Osteocyte (in vitro differentiated cells): ENCODE measurements at regions not wholly inside any gene's neighbourhood (a gene's known extent, or its start where the extent isn't known, plus 50 kb on each side); places are given as distances from the start of the nearest gene placed in this dataset.

Source experiments
- DNase-seq: peaks from one replicate; pipeline ENCODE4 v3.0.0; 2021; ENCODE audit warnings: mixed read lengths; ENCODE audit not compliant: unreplicated experiment; ENCODE audit errors: extremely low spot score
- H3K27ac Mint-ChIP-seq: one replicate; pipeline ENCODE4 v1.8.0; 2021; ENCODE audit warnings: mild to moderate bottlenecking, mixed read lengths; ENCODE audit not compliant: unreplicated experiment
- H3K27me3 Mint-ChIP-seq: one replicate; pipeline ENCODE4 v1.8.0; 2021; ENCODE audit warnings: mixed read lengths; ENCODE audit not compliant: unreplicated experiment
- H3K36me3 Mint-ChIP-seq: one replicate; pipeline ENCODE4 v1.8.0; 2021; ENCODE audit warnings: mixed read lengths; ENCODE audit not compliant: unreplicated experiment
- H3K4me1 Mint-ChIP-seq: one replicate; pipeline ENCODE4 v1.8.0; 2021; ENCODE audit warnings: mixed read lengths; ENCODE audit not compliant: unreplicated experiment
- H3K4me3 Mint-ChIP-seq: one replicate; pipeline ENCODE4 v1.8.0; 2021; ENCODE audit warnings: mild to moderate bottlenecking, moderate library complexity, mixed read lengths; ENCODE audit not compliant: unreplicated experiment
- H3K9me3 Mint-ChIP-seq: one replicate; pipeline ENCODE4 v1.8.0; 2021; ENCODE audit warnings: mixed read lengths; ENCODE audit not compliant: unreplicated experiment
- TF ChIP-seq, protein P1 (sequence below): fragments of 200-600 bp; sonication (generic); IDR thresholded peaks from 2 replicates; pipeline ENCODE4 v1.5.0; 2021; ENCODE audit warnings: antibody characterized with exemption, mild to moderate bottlenecking, moderate library complexity

DNA sequence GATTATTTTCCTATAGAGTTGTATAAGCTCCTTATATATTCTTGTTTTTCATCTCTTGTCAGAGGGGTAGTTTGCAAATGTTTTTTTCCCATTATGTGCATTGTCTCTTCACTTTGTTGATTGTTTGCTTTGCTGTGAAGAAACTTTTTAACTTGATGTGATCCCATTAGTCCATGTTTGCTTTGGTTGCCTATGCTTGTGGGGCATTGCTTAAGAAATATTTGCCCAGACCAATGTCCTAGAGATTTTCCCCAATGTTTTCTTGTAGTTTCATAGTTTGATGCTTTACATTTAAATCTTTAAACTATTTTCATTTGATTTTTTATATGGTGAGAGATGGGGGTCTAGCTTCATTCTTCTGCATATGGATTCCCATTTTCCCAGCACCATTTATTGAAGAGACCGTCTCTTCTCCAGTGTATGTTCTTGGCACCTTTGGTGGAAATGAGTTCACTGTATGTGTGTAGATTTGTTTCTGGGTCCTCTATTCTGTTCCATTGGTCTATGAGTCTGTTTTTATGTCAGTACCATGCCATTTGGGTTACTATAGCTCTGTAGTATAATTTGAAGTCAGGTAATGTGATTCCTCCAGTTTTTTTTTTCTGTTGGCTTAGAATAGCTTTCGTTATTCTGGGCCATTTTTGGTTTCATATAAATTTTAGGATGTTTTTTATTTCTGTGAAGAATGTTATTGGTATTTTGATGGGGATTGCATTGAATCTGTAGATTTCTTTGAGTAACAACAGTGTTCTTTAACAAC lies 165.8 kb downstream of the ABCA8 start:
- H3K27ac Mint-ChIP-seq: no peak overlapping the region
- DNase-seq: no peak
- TF ChIP-seq, protein P1, sequence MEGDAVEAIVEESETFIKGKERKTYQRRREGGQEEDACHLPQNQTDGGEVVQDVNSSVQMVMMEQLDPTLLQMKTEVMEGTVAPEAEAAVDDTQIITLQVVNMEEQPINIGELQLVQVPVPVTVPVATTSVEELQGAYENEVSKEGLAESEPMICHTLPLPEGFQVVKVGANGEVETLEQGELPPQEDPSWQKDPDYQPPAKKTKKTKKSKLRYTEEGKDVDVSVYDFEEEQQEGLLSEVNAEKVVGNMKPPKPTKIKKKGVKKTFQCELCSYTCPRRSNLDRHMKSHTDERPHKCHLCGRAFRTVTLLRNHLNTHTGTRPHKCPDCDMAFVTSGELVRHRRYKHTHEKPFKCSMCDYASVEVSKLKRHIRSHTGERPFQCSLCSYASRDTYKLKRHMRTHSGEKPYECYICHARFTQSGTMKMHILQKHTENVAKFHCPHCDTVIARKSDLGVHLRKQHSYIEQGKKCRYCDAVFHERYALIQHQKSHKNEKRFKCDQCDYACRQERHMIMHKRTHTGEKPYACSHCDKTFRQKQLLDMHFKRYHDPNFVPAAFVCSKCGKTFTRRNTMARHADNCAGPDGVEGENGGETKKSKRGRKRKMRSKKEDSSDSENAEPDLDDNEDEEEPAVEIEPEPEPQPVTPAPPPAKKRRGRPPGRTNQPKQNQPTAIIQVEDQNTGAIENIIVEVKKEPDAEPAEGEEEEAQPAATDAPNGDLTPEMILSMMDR: no peak
- H3K36me3 Mint-ChIP-seq: no peaks in the 10 kb centered on the region
- peaks cover 6% of the 10 kb centered on the region for H3K27me3 Mint-ChIP-seq
- peaks cover under 1% of the 10 kb centered on the region for H3K4me1 Mint-ChIP-seq
- peaks cover 14% of the 10 kb centered on the region for H3K9me3 Mint-ChIP-seq
- H3K4me3 Mint-ChIP-seq: no peak overlapping the region

DNA sequence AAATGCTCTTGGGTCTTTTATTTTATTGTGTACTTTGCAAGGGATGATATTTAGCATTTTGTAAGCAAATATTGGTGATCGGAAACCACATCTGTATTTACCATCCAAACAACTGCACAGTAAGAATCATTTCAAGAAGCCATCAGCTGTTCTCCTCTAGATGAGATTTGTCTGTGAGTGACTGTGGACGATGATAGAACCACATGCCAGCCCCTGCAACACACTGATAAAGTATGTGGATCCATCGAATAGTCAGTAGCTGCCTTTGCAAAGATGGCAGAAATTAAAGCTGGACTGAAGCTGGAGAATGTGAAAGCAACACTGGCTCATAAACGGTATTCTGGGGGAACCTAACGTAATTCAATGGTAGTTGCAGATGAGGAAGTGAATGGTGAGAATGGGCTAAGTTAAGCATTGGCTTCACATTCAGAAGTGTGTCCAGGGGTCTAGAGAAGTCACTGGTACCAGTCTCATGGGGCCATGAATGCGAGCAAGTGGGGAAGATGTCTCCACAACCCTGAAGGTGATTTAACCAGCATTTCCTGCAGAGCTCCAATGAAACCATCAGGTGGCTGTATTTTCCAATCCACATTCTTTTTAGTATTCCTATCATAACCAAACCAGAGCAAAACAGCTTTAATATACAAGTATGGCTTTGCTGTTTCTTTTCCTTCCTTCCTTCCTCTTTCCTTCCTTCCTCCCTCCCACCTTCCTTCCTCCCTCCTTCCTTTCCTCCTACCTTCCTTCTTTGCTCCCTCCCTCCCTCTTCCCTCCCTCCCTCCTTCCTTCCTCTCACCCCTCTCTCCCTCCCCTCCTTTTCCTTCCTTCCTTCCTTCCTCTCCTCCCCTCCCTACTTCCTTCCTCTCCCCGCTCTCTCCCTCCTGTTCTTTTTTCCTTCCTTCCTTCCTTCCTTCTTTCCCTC lies 169.4 kb downstream of the ABCA8 start:
- no peak overlapping the region for H3K4me3 Mint-ChIP-seq
- no peak overlapping the region for H3K27ac Mint-ChIP-seq
- peaks cover 6% of the 10 kb centered on the region for H3K4me1 Mint-ChIP-seq
- H3K9me3 Mint-ChIP-seq: peaks cover 14% of the 10 kb centered on the region
- TF ChIP-seq, protein P1: no peak
- no peak for DNase-seq
- no peaks in the 10 kb centered on the region for H3K36me3 Mint-ChIP-seq
- peaks cover 6% of the 10 kb centered on the region for H3K27me3 Mint-ChIP-seq

DNA sequence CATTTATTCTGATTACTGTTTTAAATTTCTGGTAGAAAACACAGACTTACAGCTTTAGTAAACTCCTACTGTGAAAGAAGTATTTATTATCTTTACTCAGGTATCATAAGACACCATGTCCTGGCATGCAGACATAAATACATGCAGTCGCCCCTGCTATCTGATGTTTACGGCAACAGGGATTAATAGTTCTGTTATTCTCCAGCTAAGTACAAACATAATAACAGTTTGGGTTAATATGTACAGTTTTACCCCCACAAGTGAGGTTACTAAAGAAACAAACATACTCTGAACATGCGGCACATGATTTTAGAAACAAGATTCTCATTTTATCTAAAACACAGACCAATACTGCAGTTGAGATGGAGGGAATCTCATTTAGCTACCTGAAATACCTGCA lies 170.8 kb downstream of the ABCA8 start:
- Mint-ChIP-seq H3K27ac (no peak overlapping the region), H3K36me3 (no peaks in the 10 kb centered on the region), H3K27me3 (peaks cover 4% of the 10 kb centered on the region), H3K4me3 (no peak overlapping the region), H3K4me1 (peaks cover 6% of the 10 kb centered on the region), H3K9me3 (peaks cover 8% of the 10 kb centered on the region)
- TF ChIP-seq, protein P1: no peak
- DNase-seq: no peak

DNA sequence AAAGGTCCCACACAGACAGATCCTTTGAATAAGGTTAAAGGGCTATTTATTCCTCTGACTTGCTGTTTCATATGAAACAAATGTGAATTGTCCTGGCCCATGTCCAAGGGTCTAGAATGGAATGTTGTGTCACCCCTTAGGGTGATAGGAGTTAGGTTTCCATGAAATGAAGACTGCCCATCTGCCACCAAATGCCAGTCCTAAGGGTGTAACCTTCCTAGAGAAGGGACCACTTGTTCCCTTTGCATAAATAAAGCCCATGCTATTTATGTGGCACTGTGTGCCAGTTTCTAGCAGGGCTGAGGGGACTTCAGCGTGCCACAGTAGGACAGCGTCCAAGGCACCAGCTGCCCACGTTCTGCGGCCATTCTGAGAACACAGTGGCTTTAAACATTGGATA lies 171.3 kb downstream of the ABCA8 start:
- no peak overlapping the region for H3K4me3 Mint-ChIP-seq
- H3K27ac Mint-ChIP-seq: no peak overlapping the region
- TF ChIP-seq, protein P1: no peak
- DNase-seq: no peak
- no peaks in the 10 kb centered on the region for H3K36me3 Mint-ChIP-seq
- H3K9me3 Mint-ChIP-seq: peaks cover 7% of the 10 kb centered on the region
- peaks cover 6% of the 10 kb centered on the region for H3K4me1 Mint-ChIP-seq
- peaks cover 4% of the 10 kb centered on the region for H3K27me3 Mint-ChIP-seq

DNA sequence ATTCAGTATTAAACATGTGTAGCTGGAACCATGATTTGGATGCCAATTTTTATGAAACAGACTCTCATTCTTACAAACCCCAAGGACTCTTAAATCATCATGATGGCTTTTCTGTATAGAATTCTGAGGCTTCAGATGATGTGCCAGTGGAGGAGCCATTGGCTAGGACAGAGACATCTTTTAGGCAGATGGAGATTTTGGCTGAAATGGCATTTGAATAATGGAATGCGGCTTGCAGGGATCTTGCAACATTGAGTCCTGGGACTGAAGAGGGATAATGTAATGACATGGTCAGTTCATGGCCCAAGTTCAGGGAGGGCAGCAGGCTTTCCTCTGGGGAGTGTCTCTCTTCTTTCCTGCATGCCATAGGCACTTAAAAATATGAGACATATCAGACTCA lies 172.4 kb downstream of the ABCA8 start:
- Mint-ChIP-seq H3K27me3 (peaks cover 4% of the 10 kb centered on the region), H3K36me3 (no peaks in the 10 kb centered on the region), H3K9me3 (no peaks in the 10 kb centered on the region), H3K27ac (no peak overlapping the region), H3K4me3 (no peak overlapping the region), H3K4me1 (peaks cover 9% of the 10 kb centered on the region)
- no peak for DNase-seq
- TF ChIP-seq, protein P1: no peak
